Glutamatergic neuron (in vitro differentiated cells): ENCODE measurements at regions not wholly inside any gene's neighbourhood (a gene's known extent, or its start where the extent isn't known, plus 50 kb on each side); places are given as distances from the start of the nearest gene placed in this dataset.

Experiments used
- DNase-seq: peaks from one replicate; pipeline ENCODE4 v3.0.0; 2022
- H3K27ac Mint-ChIP-seq: one replicate; pipeline ENCODE4 v1.8.0; 2020; ENCODE audit warnings: mild to moderate bottlenecking, mixed read lengths, inconsistent platforms; ENCODE audit not compliant: unreplicated experiment
- H3K27me3 Mint-ChIP-seq: one replicate; pipeline ENCODE4 v1.8.0; 2020; ENCODE audit warnings: mild to moderate bottlenecking, moderate library complexity, mixed read lengths, inconsistent platforms; ENCODE audit not compliant: unreplicated experiment
- H3K36me3 Mint-ChIP-seq: one replicate; pipeline ENCODE4 v1.8.0; 2020; ENCODE audit warnings: mild to moderate bottlenecking, mixed read lengths, inconsistent platforms; ENCODE audit not compliant: unreplicated experiment
- H3K4me1 Mint-ChIP-seq: one replicate; pipeline ENCODE4 v1.8.0; 2020; ENCODE audit warnings: mild to moderate bottlenecking, low read depth, mixed read lengths, inconsistent platforms; ENCODE audit not compliant: unreplicated experiment
- H3K4me3 Mint-ChIP-seq: one replicate; pipeline ENCODE4 v1.8.0; 2020; ENCODE audit warnings: mild to moderate bottlenecking, mixed read lengths, inconsistent platforms; ENCODE audit not compliant: unreplicated experiment
- H3K9me3 Mint-ChIP-seq: one replicate; pipeline ENCODE4 v1.8.0; 2020; ENCODE audit warnings: mild to moderate bottlenecking, moderate library complexity, mixed read lengths, inconsistent platforms; ENCODE audit not compliant: unreplicated experiment
- CTCF ChIP-seq: fragments of 200-600 bp; sonication (generic); IDR thresholded peaks from one replicate; pipeline ENCODE4 v1.5.0; 2021; ENCODE audit not compliant: partially characterized antibody, unreplicated experiment

GRCh38 chr16:54780266-54780665, 150.4 kb upstream of the IRX5 start:
- Mint-ChIP-seq H3K36me3 (peaks cover 1% of the 10 kb centered on the region), H3K27ac (no peak overlapping the region)

GRCh38 chr16:54779549-54779948, 151.1 kb upstream of the IRX5 start:
- H3K4me3 Mint-ChIP-seq = no peak overlapping the region

More at GRCh38 chr16:54780266-54780665, 150.4 kb upstream of the IRX5 start:
- DNase-seq = no peak
- Mint-ChIP-seq H3K4me1 (peaks cover 1% of the 10 kb centered on the region), H3K27me3 (peaks cover 3% of the 10 kb centered on the region), H3K4me3 (no peak overlapping the region), H3K9me3 (peaks cover 2% of the 10 kb centered on the region)
- no peak for TF ChIP-seq CTCF

GRCh38 chr16:54774768-54775167, 155.9 kb upstream of the IRX5 start:
- no peak for TF ChIP-seq CTCF

More at GRCh38 chr16:54779549-54779948, 151.1 kb upstream of the IRX5 start:
- H3K36me3 Mint-ChIP-seq = no peaks in the 10 kb centered on the region
- peaks cover 1% of the 10 kb centered on the region for H3K4me1 Mint-ChIP-seq
- no peak overlapping the region for H3K27ac Mint-ChIP-seq
- peaks cover 2% of the 10 kb centered on the region for H3K9me3 Mint-ChIP-seq
- H3K27me3 Mint-ChIP-seq = peaks cover 3% of the 10 kb centered on the region
- no peak for DNase-seq
- no peak for TF ChIP-seq CTCF

GRCh38 chr16:54772400-54772799, 158.3 kb upstream of the IRX5 start:
- DNase-seq = no peak
- Mint-ChIP-seq H3K36me3 (no peaks in the 10 kb centered on the region), H3K4me1 (no peaks in the 10 kb centered on the region), H3K9me3 (no peaks in the 10 kb centered on the region), H3K27ac (no peak overlapping the region), H3K4me3 (no peak overlapping the region), H3K27me3 (no peaks in the 10 kb centered on the region)
- no peak for TF ChIP-seq CTCF

More at GRCh38 chr16:54774768-54775167, 155.9 kb upstream of the IRX5 start:
- Mint-ChIP-seq H3K27me3 (no peaks in the 10 kb centered on the region), H3K9me3 (no peaks in the 10 kb centered on the region), H3K36me3 (no peaks in the 10 kb centered on the region), H3K4me3 (no peak overlapping the region), H3K4me1 (peaks cover 1% of the 10 kb centered on the region), H3K27ac (no peak overlapping the region)
- DNase-seq = no peak

- DNase-seq = no peak
- Mint-ChIP-seq H3K4me1 (no peaks in the 10 kb centered on the region), H3K27me3 (no peaks in the 10 kb centered on the region), H3K4me3 (no peak overlapping the region), H3K27ac (no peak overlapping the region), H3K9me3 (peaks cover 2% of the 10 kb centered on the region), H3K36me3 (peaks cover 11% of the 10 kb centered on the region)
- no peak for TF ChIP-seq CTCF
These were observed 164.3 kb upstream of the IRX5 start for GRCh38 chr16:54766355-54766754.
